T-helper 2 cell treated with Interferon-gamma antibody and Interleukin-4, amounts not matched to agents 5 μg/mL and 100 μg/mL, for 36 hours (primary cell): ENCODE measurements at regions not wholly inside any gene's neighbourhood (a gene's known extent, or its start where the extent isn't known, plus 50 kb on each side); places are given as distances from the start of the nearest gene placed in this dataset.
"Not testable (repeated sequence)": the region's sequence is repeated elsewhere in the genome, so short reads cannot be mapped to it uniquely, and the experiment has no call there.

Source experiments
- DNase-seq: peaks from one replicate; pipeline ENCODE4 v3.0.0; 2021; ENCODE audit warnings: low spot score
- H3K27ac Mint-ChIP-seq: one replicate; pipeline ENCODE4 v1.8.0; 2021; ENCODE audit warnings: mild to moderate bottlenecking, mixed read lengths
- H3K27me3 Mint-ChIP-seq: one replicate; pipeline ENCODE4 v1.8.0; 2021; ENCODE audit warnings: low read depth, mixed read lengths
- H3K36me3 Mint-ChIP-seq: one replicate; pipeline ENCODE4 v1.8.0; 2021; ENCODE audit warnings: low read depth, mixed read lengths
- H3K4me1 Mint-ChIP-seq: one replicate; pipeline ENCODE4 v1.8.0; 2021; ENCODE audit warnings: low read depth, mixed read lengths
- H3K4me3 Mint-ChIP-seq: one replicate; pipeline ENCODE4 v1.8.0; 2022; ENCODE audit warnings: mild to moderate bottlenecking, moderate library complexity, mixed read lengths
- H3K9me3 Mint-ChIP-seq: one replicate; pipeline ENCODE4 v1.8.0; 2021; ENCODE audit warnings: mixed read lengths

GRCh38 chr5:7096294-7096693 lies 299.6 kb upstream of the ADCY2 start:
- Mint-ChIP-seq H3K9me3 (no peaks in the 10 kb centered on the region), H3K27ac (no peak overlapping the region), H3K4me1 (no peaks in the 10 kb centered on the region), H3K27me3 (no peaks in the 10 kb centered on the region), H3K36me3 (no peaks in the 10 kb centered on the region), H3K4me3 (no peak overlapping the region)
- no peak for DNase-seq

GRCh38 chr5:7105358-7105757 lies 290.6 kb upstream of the ADCY2 start:
- Mint-ChIP-seq H3K27ac (no peak overlapping the region), H3K9me3 (no peaks in the 10 kb centered on the region), H3K4me1 (no peaks in the 10 kb centered on the region), H3K4me3 (no peak overlapping the region), H3K36me3 (no peaks in the 10 kb centered on the region), H3K27me3 (no peaks in the 10 kb centered on the region)
- DNase-seq: no peak

GRCh38 chr5:7117961-7118360 lies 278.0 kb upstream of the ADCY2 start:
- peaks cover 5% of the 10 kb centered on the region for H3K9me3 Mint-ChIP-seq
- H3K4me1 Mint-ChIP-seq: no peaks in the 10 kb centered on the region
- H3K27me3 Mint-ChIP-seq: no peaks in the 10 kb centered on the region
- no peaks in the 10 kb centered on the region for H3K36me3 Mint-ChIP-seq
- no peak overlapping the region for H3K27ac Mint-ChIP-seq
- no peak overlapping the region for H3K4me3 Mint-ChIP-seq
- DNase-seq: no peak

GRCh38 chr5:7131680-7132079 lies 264.3 kb upstream of the ADCY2 start:
- peaks cover 28% of the 10 kb centered on the region for H3K9me3 Mint-ChIP-seq
- no peak for DNase-seq
- H3K27me3 Mint-ChIP-seq: no peaks in the 10 kb centered on the region
- no peak overlapping the region for H3K4me3 Mint-ChIP-seq
- no peaks in the 10 kb centered on the region for H3K4me1 Mint-ChIP-seq
- H3K27ac Mint-ChIP-seq: no peak overlapping the region
- H3K36me3 Mint-ChIP-seq: no peaks in the 10 kb centered on the region

GRCh38 chr5:7146886-7147285 lies 249.1 kb upstream of the ADCY2 start:
- no peak for DNase-seq
- no peaks in the 10 kb centered on the region for H3K36me3 Mint-ChIP-seq
- H3K4me1 Mint-ChIP-seq: no peaks in the 10 kb centered on the region
- H3K27me3 Mint-ChIP-seq: no peaks in the 10 kb centered on the region
- no peak overlapping the region for H3K4me3 Mint-ChIP-seq
- H3K9me3 Mint-ChIP-seq: peaks cover 7% of the 10 kb centered on the region
- no peak overlapping the region for H3K27ac Mint-ChIP-seq

- Mint-ChIP-seq H3K27me3 (no peaks in the 10 kb centered on the region), H3K27ac (no peak overlapping the region), H3K4me3 (no peak overlapping the region), H3K9me3 (peaks cover 42% of the 10 kb centered on the region), H3K4me1 (no peaks in the 10 kb centered on the region), H3K36me3 (no peaks in the 10 kb centered on the region)
- no peak for DNase-seq
Measured at GRCh38 chr5:7157083-7157482, 238.9 kb upstream of the ADCY2 start.

GRCh38 chr5:7169240-7169878 lies 226.6 kb upstream of the ADCY2 start:
- H3K9me3 Mint-ChIP-seq: peaks cover 6% of the 10 kb centered on the region
- H3K4me3 Mint-ChIP-seq: no peak overlapping the region
- no peaks in the 10 kb centered on the region for H3K36me3 Mint-ChIP-seq
- no peak for DNase-seq
- H3K27me3 Mint-ChIP-seq: no peaks in the 10 kb centered on the region
- H3K4me1 Mint-ChIP-seq: no peaks in the 10 kb centered on the region
- no peak overlapping the region for H3K27ac Mint-ChIP-seq

- not testable (repeated sequence) for DNase-seq, H3K4me3 Mint-ChIP-seq, H3K36me3 Mint-ChIP-seq, H3K27ac Mint-ChIP-seq, H3K27me3 Mint-ChIP-seq, H3K9me3 Mint-ChIP-seq, H3K4me1 Mint-ChIP-seq
Measured at GRCh38 chr5:7170785-7171184, 225.2 kb upstream of the ADCY2 start.

- Mint-ChIP-seq H3K27ac (no peak overlapping the region), H3K4me3 (no peak overlapping the region), H3K36me3 (no peaks in the 10 kb centered on the region)
Measured at GRCh38 chr5:7179364-7179763, 216.6 kb upstream of the ADCY2 start.

GRCh38 chr5:7181841-7182240 lies 214.1 kb upstream of the ADCY2 start:
- peaks cover 4% of the 10 kb centered on the region for H3K9me3 Mint-ChIP-seq
- H3K4me1 Mint-ChIP-seq: no peaks in the 10 kb centered on the region
- no peak overlapping the region for H3K27ac Mint-ChIP-seq
- no peaks in the 10 kb centered on the region for H3K27me3 Mint-ChIP-seq
- no peak overlapping the region for H3K4me3 Mint-ChIP-seq
- H3K36me3 Mint-ChIP-seq: no peaks in the 10 kb centered on the region
- no peak for DNase-seq

More at GRCh38 chr5:7179364-7179763, 216.6 kb upstream of the ADCY2 start:
- no peak for DNase-seq
- Mint-ChIP-seq H3K9me3 (peaks cover 4% of the 10 kb centered on the region), H3K4me1 (no peaks in the 10 kb centered on the region), H3K27me3 (no peaks in the 10 kb centered on the region)

GRCh38 chr5:7185742-7186141 lies 210.2 kb upstream of the ADCY2 start:
- Mint-ChIP-seq H3K4me1 (no peaks in the 10 kb centered on the region), H3K4me3 (no peak overlapping the region), H3K36me3 (no peaks in the 10 kb centered on the region), H3K27ac (no peak overlapping the region), H3K27me3 (no peaks in the 10 kb centered on the region), H3K9me3 (peaks cover 4% of the 10 kb centered on the region)
- DNase-seq: no peak

GRCh38 chr5:7186818-7187217 lies 209.1 kb upstream of the ADCY2 start:
- Mint-ChIP-seq H3K36me3 (no peaks in the 10 kb centered on the region), H3K4me1 (no peaks in the 10 kb centered on the region), H3K4me3 (no peak overlapping the region), H3K9me3 (peaks cover 12% of the 10 kb centered on the region), H3K27me3 (no peaks in the 10 kb centered on the region), H3K27ac (no peak overlapping the region)
- DNase-seq: no peak

GRCh38 chr5:7190712-7191250 lies 205.2 kb upstream of the ADCY2 start:
- peaks cover 21% of the 10 kb centered on the region for H3K9me3 Mint-ChIP-seq
- DNase-seq: no peak
- H3K4me1 Mint-ChIP-seq: no peaks in the 10 kb centered on the region
- no peak overlapping the region for H3K4me3 Mint-ChIP-seq
- H3K27ac Mint-ChIP-seq: no peak overlapping the region
- H3K27me3 Mint-ChIP-seq: no peaks in the 10 kb centered on the region
- H3K36me3 Mint-ChIP-seq: no peaks in the 10 kb centered on the region

GRCh38 chr5:7192016-7192415 lies 203.9 kb upstream of the ADCY2 start:
- Mint-ChIP-seq H3K4me3 (no peak overlapping the region), H3K27ac (no peak overlapping the region), H3K27me3 (no peaks in the 10 kb centered on the region), H3K36me3 (no peaks in the 10 kb centered on the region), H3K4me1 (no peaks in the 10 kb centered on the region), H3K9me3 (peaks cover 21% of the 10 kb centered on the region)
- DNase-seq: no peak

GRCh38 chr5:7202846-7203245 lies 193.1 kb upstream of the ADCY2 start:
- Mint-ChIP-seq H3K9me3 (peaks cover 25% of the 10 kb centered on the region), H3K27me3 (no peaks in the 10 kb centered on the region), H3K36me3 (no peaks in the 10 kb centered on the region), H3K4me1 (no peaks in the 10 kb centered on the region), H3K4me3 (no peak overlapping the region), H3K27ac (no peak overlapping the region)
- DNase-seq: no peak
